ENCODE measurements at regions not wholly inside any gene's neighbourhood (a gene's known extent, or its start where the extent isn't known, plus 50 kb on each side); places are given as distances from the start of the nearest gene placed in this dataset.

GRCh38 chr3:34569437-34569836, 771.0 kb downstream of the PDCD6IP start:
- no peak for TF ChIP-seq POLR2A (IDR thresholded peaks at IDR 0.05)
- TF ChIP-seq CTCF (IDR thresholded peaks at IDR 0.05): no peak

GRCh38 chr3:34570916-34571705, 772.7 kb downstream of the PDCD6IP start:
- Histone ChIP-seq H3K4me1 (no peaks in the 10 kb centered on the region), H3K4me3 (no peak overlapping the region), H3K27ac (no peak overlapping the region), H3K9me3 (no peaks in the 10 kb centered on the region), H3K27me3 (no peaks in the 10 kb centered on the region), H3K36me3 (ENCODE audit: low read depth, missing control alignments) (no peaks in the 10 kb centered on the region)
- TF ChIP-seq POLR2A (IDR thresholded peaks at IDR 0.05): no peak
- no peak for DNase-seq
- intact Hi-C loops (cut with DNase I; ENCODE audit: low total_unique reads): no loop called here
- WGBS, 2 donors: 75 to 77% methylated on average over 4 of the region's 4 CpGs

More at GRCh38 chr3:34569437-34569836, 771.0 kb downstream of the PDCD6IP start:
- Histone ChIP-seq H3K27ac (no peak overlapping the region), H3K36me3 (ENCODE audit: low read depth, missing control alignments) (no peaks in the 10 kb centered on the region), H3K4me1 (no peaks in the 10 kb centered on the region), H3K27me3 (no peaks in the 10 kb centered on the region), H3K9me3 (no peaks in the 10 kb centered on the region), H3K4me3 (no peak overlapping the region)
- no peak for DNase-seq
- WGBS, 2 donors: 40 to 57% methylated on average over 1 of the region's 1 CpG
- intact Hi-C loops (cut with DNase I; ENCODE audit: low total_unique reads): no loop called here

GRCh38 chr3:34571714-34572113, 773.3 kb downstream of the PDCD6IP start:
- TF ChIP-seq CTCF (IDR thresholded peaks at IDR 0.05) (no peak), POLR2A (IDR thresholded peaks at IDR 0.05) (no peak)
- Histone ChIP-seq H3K4me1 (no peaks in the 10 kb centered on the region), H3K9me3 (no peaks in the 10 kb centered on the region), H3K27ac (no peak overlapping the region), H3K4me3 (no peak overlapping the region), H3K27me3 (no peaks in the 10 kb centered on the region), H3K36me3 (ENCODE audit: low read depth, missing control alignments) (no peaks in the 10 kb centered on the region)
- WGBS, 2 donors: 79 to 98% methylated on average over 1 of the region's 1 CpG
- intact Hi-C loops (cut with DNase I; ENCODE audit: low total_unique reads): no loop called here
- DNase-seq: no peak

- Histone ChIP-seq H3K4me3 (no peak overlapping the region), H3K27me3 (no peaks in the 10 kb centered on the region), H3K9me3 (no peaks in the 10 kb centered on the region), H3K27ac (no peak overlapping the region), H3K36me3 (ENCODE audit: low read depth, missing control alignments) (no peaks in the 10 kb centered on the region), H3K4me1 (no peaks in the 10 kb centered on the region)
- TF ChIP-seq CTCF (IDR thresholded peaks at IDR 0.05): no peak
- no peak for TF ChIP-seq POLR2A (IDR thresholded peaks at IDR 0.05)
- 60 to 61% methylated on average over 3 of the region's 3 CpGs for WGBS, 2 donors
- intact Hi-C loops (cut with DNase I; ENCODE audit: low total_unique reads): no loop called here
- no peak for DNase-seq
These were observed 777.3 kb downstream of the PDCD6IP start for GRCh38 chr3:34575776-34576175.

- H3K4me3 ChIP-seq: no peak overlapping the region
- TF ChIP-seq POLR2A (IDR thresholded peaks at IDR 0.05): no peak
- no peak for TF ChIP-seq CTCF (IDR thresholded peaks at IDR 0.05)
- no peak overlapping the region for H3K27ac ChIP-seq
- H3K4me1 ChIP-seq: no peaks in the 10 kb centered on the region
- H3K9me3 ChIP-seq: no peaks in the 10 kb centered on the region
- no peaks in the 10 kb centered on the region for H3K36me3 ChIP-seq (ENCODE audit: low read depth, missing control alignments)
- intact Hi-C loops (cut with DNase I; ENCODE audit: low total_unique reads): no loop called here
- no peak for DNase-seq
- H3K27me3 ChIP-seq: no peaks in the 10 kb centered on the region
These were observed 783.6 kb downstream of the PDCD6IP start for GRCh38 chr3:34582055-34582454.
